HG03135 (cell line): ENCODE measurements at regions not wholly inside any gene's neighbourhood (a gene's known extent, or its start where the extent isn't known, plus 50 kb on each side); places are given as distances from the start of the nearest gene placed in this dataset.
"Not testable (repeated sequence)": the region's sequence is repeated elsewhere in the genome, so short reads cannot be mapped to it uniquely, and the experiment has no call there.

ENCODE experiments used
- ATAC-seq: cut with Tn5 transposase; IDR thresholded peaks from one replicate; pipeline ENCODE4 v1.9.1; 2021; ENCODE audit warnings: mild to moderate bottlenecking, moderate library complexity; ENCODE audit not compliant: unreplicated experiment

- no peak for ATAC-seq
These were observed 732.2 kb downstream of the NR4A2 start for GRCh38 chr2:155600296-155600695.

- no peak for ATAC-seq
These were observed 732.7 kb downstream of the NR4A2 start for GRCh38 chr2:155599834-155600233.

DNA sequence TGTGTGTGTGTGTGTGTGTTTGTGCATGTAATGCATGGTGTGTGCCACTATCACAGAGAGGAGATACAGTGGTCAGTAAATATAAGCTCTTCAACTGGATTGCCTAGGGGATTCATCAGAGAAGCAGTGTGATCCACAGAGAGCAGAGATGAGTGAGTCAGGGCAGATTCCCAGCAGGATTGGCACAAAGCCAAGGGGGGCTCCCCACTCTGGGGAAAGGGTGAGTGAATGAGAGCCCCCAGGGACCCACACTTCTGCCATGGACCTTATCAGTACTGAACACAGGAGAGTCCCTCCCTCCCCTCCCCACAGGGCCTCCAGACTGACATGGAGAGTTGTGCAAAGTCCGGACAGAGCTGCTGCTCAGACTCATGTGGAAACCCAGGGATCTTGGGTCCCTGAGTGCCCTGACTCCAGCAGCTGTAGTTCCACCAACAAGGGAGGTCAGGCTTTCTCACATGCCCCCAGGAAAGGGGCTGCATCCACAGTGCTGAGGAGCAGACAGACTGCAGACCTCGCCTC, 748.8 kb downstream of the NR4A2 start:
- no peak for ATAC-seq

DNA sequence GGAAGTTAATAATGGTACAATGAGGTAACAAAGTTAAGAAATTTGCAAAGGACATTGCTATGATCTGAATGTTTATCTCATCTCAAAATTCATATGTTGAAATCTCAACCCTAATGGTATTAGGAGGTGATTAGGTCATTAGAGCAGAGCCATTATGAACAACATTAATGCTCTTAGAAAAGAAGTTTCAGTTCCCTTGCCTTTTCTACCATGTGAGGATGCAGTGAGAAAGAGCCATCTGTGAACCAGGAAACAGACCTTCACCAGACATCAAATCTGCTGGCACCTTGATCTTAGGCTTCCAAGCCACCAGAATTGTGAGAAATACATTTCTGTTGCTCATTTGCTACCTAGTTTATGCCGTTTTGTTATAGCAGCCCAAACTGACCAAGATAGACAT, 757.6 kb downstream of the NR4A2 start:
- ATAC-seq, result no peak

- no peak for ATAC-seq
These were observed 785.0 kb downstream of the NR4A2 start for GRCh38 chr2:155547571-155547970.

DNA sequence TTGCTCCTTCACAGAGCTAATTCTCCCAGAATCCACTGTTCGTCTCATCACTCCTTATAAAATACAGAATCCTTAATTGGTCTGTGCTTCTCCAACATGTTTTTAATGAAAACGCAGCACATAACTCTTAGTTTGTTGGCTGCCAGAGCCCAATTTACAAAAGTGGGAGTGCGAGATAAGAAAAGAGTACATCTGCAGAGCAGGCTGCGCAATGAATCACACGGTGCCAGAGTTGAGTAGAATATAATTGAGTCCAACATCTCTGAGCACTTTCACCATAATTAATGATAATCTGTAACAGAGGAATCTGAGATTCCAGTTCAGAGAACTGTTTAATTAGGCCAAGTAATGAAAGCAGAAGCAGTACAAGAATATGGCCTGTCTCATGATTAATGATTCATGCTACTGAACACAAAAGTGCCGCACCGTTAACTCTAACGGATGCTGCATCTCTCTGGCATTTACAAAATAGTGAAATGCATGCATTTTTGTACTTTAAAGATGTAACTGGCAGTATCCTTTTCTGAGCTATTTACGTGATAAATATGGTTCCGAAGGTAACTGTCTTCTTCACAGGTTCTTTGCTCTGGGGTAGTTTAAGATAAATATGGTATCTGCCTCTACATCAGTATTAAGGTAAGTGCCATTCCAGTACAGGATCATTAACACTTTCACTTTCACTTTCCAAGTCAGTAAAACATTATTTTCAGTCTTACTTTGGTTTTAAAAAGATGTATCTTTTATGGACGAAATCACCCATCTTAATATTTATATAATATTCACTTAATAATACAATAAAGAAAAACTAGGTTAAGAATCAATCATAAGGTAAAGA, 785.6 kb downstream of the NR4A2 start:
- ATAC-seq, result no peak

DNA sequence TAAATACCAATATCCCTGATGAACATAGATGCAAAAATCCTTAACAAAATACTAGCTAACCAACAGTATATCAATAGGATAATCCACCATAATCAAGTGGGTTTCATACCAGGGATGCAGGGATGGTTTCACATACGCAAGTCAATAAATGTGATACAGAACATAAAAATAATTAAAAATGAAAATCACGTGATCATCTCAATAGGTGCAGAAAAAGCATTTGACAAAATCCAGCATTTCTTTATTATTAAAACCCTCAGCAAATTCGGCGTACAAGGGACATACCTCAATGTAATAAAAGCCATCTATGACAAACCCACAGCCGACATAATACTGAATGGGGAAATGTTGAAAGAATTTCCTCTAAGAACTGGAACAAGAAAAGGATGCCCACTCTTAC, 793.5 kb downstream of the NR4A2 start:
- ATAC-seq, result not testable (repeated sequence)

GRCh38 chr2:155528034-155528433, 804.5 kb downstream of the NR4A2 start:
- ATAC-seq, result no peak

- ATAC-seq, result no peak
These were observed 807.3 kb downstream of the NR4A2 start for GRCh38 chr2:155525199-155525598.

- no peak for ATAC-seq
These were observed 812.9 kb downstream of the NR4A2 start for GRCh38 chr2:155519529-155520130.

DNA sequence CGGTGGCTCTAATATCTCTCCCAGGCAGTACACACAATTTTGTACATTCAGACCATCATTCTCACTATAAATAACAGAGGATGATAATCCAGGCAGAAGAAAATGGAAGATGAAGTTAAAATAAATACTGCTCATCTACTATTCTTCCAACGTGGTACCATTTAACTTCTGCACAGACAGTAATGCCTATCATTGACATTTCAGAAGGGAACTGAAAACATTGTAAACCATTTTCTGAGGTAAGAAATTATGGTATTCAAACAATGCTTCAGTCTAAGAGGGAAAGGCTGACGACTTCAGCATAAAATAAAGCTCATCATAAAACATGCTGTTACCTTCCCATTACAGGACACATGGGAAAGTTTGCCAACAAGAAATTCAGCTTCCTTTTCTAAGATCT, 814.4 kb downstream of the NR4A2 start:
- ATAC-seq, result no peak

DNA sequence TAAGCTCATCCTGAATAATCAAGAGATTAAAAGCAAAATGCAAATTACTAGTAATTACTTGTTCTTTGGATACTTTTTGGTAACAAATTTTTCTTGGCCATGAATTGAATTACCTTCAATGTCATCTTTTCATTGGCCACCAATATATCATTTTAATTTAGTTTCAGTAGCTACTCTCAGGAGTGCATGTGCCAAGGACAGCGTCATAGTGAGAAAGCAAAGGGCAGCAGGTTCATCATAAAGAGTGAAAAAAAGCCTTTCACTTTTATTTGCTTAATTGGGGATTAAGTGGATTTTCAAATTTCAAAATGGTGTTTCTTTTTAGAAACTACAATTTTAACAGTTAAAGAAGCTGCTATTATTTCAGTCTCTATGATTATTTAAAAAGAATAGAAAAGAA, 815.2 kb downstream of the NR4A2 start:
- ATAC-seq, result no peak

DNA sequence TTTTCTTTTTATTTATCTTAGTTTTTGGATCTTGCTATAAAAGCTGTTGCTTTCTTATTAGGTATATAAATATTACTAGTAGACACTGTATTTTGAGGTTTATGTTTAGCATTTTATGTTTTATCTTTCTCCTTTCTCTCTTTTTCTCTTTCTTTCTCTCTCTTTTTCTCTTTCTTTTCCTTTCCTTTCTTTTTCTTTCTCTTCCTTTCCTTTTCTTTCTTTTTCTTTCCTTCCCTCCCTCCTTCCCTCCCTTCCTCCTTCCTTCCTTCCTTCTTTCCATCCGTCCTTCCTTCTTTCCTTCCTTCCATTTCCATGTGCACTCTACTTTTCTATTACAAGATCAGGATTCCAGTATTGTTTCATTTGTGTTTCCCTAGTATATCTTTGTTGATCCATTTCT, 814.8 kb downstream of the KCNJ3 start:
- ATAC-seq, result no peak

DNA sequence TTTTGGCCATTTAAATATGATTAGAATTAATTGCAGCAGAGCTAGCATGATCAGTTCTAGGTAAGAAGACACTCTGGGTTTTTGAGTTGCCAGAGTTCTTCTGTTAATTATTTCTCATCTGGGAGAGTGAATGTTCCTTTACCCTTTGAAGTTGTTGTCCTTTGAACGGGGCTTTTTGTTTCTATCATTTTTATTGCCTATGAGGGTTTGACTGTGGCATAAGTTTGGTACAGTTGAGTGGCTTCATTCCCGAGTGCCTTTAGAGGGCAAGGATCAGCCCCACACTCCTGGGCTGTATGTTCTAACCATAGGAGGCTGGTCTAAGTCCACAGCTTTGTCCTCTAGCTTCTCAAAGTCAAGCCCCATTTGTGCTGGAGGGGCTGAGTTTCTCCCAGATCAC, 804.3 kb downstream of the KCNJ3 start:
- no peak for ATAC-seq

GRCh38 chr2:155498106-155498505, 799.6 kb downstream of the KCNJ3 start:
- ATAC-seq, result no peak

DNA sequence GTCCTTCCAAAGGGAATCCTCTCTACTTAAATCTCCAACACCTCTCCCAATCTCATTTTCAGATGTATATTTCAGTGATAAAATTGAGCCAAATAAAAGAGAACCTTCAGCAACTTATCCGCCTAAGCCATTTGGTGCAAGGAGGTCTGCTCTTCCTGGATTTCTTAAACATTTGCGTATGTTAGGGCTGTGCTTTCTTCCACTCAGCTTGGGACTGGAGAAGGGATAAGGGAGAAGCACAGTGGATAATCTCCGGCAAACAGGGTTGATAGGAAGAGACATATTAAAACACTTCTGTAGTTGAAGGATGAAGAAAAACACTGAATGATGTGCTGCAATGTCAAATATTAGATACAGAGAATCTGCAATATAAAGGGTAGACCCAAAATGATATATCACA, 796.2 kb downstream of the KCNJ3 start:
- no peak for ATAC-seq

GRCh38 chr2:155485141-155485842, 786.8 kb downstream of the KCNJ3 start:
- no peak for ATAC-seq

DNA sequence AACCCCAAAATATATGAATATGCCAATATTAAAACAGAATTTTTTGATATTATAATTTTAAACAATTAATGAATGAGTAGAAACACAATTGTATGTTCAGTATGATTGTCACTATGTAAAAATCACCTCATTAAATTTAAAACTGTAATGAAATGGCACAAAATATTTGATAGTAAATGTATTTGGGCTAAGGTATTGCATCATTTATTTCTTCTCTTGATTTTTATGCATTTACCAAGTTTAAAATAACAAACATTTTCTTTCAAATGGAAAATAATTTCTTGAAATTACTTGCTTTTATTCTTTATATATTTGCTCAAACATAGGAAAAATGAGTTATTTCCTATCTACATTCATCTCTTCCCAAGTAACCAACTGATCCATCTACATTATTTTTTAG, 782.6 kb downstream of the KCNJ3 start:
- no peak for ATAC-seq

GRCh38 chr2:155472018-155472417, 773.5 kb downstream of the KCNJ3 start:
- ATAC-seq, result not testable (repeated sequence)

GRCh38 chr2:155456222-155456621, 757.7 kb downstream of the KCNJ3 start:
- no peak for ATAC-seq

- no peak for ATAC-seq
These were observed 744.4 kb downstream of the KCNJ3 start for GRCh38 chr2:155442755-155443372.
